HuH-7 (cell line): ENCODE measurements at regions not wholly inside any gene's neighbourhood (a gene's known extent, or its start where the extent isn't known, plus 50 kb on each side); places are given as distances from the start of the nearest gene placed in this dataset.
"Not testable (repeated sequence)": the region's sequence is repeated elsewhere in the genome, so short reads cannot be mapped to it uniquely, and the experiment has no call there.

ENCODE experiments used
- DNase-seq: peaks from one replicate; pipeline ENCODE4 v3.0.0; 2011; ENCODE audit warnings: low spot score

DNA sequence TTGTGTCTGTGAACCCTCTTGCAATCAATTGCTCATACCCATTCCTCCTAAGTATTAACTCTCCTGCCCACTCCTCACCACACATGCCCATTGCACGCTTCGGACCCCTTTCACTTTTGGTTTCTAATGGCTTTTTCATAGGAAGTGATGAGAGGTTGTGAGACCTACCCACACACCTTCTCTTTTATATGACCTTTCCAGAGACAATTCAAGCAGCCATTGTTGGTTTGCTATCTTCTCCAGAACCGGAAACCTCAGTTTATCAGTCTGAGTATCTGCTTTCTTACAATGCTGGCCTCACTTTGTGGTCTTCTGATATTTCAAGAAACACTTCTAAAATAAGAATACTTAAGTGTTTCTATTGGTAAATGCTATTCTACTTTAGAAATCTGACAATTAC is 1550.8 kb upstream of the SLC10A2 start:
- no peak for DNase-seq

DNA sequence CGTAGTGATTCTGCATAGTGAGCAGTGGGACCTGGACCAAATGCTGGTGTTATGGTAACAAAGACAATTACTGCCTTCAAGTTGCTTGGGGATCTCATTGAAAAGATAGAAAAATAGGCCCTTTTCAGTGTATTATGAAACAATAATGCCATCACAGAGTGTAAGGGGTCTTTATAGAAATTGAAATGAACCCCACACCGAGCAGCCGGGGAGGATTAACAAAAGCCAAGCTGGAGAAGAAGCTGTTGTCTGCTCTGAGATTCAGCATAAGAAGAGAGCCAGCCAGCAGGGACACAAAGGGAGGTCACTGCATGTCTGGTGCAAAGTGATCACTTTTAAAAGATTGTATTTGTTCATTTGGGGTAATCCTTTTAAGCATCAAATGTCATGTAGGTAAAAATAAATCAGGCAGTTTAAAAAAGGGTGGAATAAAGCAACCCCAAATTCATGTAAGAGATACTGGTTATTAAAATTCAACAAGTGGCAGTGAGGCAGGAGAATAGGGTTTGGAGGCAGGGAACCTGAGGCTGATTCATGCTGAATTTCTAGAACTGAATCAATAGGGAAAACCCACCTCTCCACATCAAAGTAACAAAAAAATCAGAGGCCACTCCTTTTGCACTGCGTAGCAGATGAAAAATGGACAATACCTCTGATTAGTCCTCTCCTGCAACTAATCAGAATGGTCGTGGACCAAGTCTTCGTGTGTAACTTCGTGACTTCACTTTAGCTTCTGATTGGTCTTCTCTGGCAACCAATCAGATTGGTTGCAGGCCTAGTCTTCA is 1548.3 kb upstream of the SLC10A2 start:
- no peak for DNase-seq

DNA sequence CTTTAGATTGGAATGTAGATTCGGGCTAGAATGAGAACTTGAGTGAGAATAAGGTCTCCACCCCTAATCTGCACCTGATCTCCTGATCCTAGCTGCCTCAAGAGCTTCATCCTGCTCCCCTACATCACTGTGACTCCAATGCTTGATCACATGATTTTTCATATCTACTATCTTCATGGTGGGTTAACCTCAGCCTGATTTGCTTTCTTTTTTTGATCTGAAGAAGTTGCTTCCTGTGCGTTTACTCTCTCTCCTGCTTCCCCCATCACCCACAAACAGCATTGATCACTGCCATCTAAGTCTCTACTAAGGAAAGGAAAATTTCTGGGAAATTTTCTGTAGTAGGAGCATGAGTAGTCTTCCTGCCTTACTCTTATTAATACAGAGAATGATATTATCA is 1542.1 kb upstream of the SLC10A2 start:
- DNase-seq = no peak

DNA sequence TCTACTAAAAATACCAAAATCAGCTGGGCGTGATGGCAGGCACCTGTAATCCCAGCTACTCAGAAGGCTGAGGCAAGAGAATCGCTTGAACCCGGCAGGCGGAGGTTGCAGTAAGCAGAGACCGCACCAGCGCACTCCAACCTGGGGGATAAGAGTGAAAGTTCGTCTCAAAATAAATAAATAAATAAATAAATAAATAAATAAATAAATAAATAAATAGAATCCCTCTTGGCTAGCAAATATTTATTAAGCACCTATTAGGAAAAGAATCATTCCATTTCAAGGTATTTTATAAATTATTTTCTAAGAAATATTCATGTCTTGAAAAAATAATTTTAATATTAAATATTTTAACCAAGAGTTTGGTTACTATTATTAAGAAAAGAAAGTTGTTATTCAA is 1539.2 kb upstream of the SLC10A2 start:
- DNase-seq = not testable (repeated sequence)

DNA sequence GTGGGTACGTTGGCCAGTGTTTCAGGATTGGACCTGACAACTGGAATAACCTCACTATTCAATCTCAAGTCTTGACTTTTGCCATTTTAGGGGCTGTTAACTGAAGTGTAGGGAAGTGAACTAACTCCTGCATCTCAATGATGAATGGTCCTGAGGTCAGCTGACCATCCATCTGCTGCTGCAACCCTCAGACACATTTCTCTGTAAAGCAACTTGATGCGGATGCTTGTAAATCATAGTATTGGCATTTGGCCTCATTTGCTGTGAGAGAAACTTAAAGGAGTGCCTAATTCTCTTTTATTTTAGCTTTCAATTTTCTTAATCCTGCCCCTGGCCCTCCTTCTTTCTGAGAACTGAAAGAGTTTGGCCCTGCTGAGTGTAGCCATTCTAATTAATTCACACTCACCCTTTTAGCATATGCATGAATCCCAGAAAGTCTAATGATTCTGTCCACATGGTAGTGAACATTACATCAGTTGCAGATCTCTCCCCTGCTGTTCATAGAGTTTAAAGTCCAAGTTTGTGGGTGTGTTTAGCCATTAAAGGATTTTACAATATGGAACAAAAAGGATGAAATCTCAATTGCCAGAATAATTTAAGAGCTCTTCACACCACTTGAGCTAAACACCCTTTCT is 1531.4 kb upstream of the SLC10A2 start:
- no peak for DNase-seq

GRCh38 chr13:104595511-104595910 is 1529.3 kb upstream of the SLC10A2 start:
- DNase-seq = no peak

DNA sequence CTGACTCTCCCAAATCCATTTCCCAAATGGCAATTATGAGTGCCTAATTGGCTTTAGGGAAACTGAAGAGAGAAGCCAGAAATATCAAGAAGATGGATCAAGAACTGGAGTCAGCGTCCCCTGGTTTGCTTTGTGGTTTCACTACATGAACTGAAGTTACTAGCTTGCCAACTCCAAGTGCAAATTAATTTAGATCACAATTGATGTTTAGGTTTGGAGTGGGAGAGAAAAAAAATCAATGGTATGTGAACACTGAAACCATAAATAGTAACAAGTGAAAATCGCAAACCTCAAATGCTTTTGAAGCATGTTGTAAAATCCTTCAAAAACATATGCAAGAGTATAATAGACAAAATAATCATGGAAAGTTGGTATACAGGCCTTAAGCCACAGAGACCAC is 1528.6 kb upstream of the SLC10A2 start:
- DNase-seq = no peak

DNA sequence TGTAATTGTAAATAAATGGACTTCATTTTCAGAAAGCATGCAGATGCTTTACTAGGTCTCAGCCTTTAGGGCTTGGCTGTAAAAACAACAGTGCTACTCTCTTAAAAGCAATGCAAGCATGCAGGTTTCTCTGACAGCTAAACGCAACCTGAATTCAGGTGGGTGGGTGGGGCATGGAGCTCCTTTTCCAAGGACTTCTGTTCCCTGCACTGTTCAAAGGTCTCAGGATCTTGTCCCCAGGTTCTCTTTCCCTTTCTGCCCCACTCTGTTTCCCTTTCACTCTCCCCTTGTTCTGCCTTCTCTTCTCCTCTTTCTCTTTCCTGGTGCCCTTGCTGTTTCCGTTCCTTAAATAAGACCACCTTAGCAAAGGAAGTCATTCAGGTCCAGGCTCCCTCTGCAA is 1527.5 kb upstream of the SLC10A2 start:
- DNase-seq = no peak

DNA sequence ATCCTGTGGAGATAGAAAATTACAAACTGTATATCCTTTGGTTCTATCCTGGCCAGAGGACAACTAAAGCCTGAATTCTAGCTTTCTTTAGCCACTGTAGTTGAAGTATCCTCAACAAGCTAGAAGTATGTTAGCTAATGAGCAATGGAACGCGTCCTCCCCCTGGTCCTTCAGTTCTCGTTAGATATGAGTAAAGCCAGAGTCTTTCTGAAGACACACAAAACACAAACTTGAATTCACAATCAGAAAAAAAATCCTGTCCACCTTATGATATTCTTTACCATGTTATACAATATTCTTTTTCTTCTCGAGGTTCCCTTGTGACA is 1527.0 kb upstream of the SLC10A2 start:
- DNase-seq = no peak

DNA sequence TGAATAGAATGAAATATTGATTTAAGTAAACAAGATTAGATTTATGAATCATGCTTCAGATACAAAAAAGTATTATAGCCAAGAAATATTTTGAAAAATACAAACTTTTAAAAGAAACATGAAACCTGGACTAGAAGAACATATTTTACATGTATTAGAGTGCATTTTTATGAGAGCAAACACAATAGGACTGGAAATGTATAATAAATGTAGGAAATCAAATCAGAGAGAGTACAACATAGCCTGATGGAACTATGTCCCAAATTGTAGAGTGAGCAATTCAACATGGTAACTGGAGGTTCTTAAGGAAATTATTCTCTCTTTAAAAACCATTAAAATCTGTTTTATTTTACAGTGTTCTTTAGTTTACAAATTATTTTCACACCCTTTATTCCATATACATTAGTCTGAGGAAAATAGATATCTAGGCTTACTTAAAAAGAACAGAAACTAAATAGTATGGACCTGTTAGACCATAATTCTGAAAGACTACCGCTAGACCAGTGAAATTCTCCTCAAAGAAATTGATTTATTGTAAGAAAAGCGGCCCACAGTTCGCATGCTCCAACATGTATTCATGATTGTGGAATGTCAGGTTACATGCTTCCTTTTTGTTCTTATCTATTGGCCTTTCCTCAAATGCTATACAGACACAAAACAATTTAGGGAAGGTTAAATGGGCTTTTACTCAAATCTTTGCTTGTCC is 1526.5 kb upstream of the SLC10A2 start:
- no peak for DNase-seq

DNA sequence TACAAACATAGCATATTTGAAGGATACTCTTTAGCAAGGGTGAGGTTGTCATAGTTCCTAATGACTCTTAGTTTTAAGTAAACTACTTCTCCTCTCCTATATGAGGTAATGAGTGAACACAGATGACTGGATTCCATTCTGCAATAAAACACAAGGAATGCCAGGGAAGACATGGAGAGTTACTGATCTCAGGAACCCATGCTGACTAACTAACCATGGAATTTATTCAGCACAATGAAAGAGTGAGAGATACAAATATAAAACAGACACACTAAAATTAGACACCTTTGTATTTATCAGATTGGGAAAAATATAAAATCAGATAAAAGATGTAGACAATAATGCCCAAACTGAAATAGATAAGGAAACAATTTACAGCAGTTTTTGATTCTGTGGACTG is 1525.9 kb upstream of the SLC10A2 start:
- DNase-seq = no peak

- DNase-seq = no peak
Measured at GRCh38 chr13:104586051-104586746, 1520.0 kb upstream of the SLC10A2 start.

DNA sequence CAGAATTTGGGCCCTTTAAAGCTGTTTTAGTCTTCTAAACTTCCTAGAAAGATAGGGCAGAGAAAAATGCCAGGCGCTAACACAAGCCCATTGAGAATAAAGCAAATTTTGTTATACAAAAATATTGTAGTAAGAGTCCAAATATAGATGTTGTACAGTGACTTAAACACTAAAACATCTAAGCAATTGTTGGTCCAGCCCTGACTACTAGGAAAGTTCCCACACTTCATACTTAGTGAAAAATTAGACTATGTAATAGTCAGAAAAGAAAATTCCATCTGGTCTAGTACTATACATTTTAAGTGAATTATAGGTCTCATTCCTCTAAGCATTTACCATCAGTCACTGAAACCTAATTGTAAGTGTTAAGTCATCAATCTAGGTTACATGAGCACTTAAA is 1518.3 kb upstream of the SLC10A2 start:
- no peak for DNase-seq

DNA sequence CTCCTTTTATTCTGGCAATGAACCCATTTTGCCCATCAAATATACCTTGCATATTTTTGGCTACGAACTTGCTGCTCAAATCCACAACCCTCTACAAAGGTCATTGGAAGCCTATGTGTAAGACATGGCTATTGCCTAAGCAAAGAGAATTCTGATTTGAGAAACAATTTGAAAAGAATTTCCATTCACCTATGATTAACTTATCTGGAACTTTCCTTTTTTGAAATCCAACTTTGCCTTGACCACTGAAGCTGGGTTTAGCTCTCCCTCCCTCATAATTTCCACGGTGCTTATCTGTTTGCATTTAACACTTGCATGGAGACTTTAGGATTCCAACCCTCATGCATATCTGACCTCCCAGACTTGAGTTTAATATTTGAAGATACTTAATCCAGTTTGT is 1514.7 kb upstream of the SLC10A2 start:
- no peak for DNase-seq

DNA sequence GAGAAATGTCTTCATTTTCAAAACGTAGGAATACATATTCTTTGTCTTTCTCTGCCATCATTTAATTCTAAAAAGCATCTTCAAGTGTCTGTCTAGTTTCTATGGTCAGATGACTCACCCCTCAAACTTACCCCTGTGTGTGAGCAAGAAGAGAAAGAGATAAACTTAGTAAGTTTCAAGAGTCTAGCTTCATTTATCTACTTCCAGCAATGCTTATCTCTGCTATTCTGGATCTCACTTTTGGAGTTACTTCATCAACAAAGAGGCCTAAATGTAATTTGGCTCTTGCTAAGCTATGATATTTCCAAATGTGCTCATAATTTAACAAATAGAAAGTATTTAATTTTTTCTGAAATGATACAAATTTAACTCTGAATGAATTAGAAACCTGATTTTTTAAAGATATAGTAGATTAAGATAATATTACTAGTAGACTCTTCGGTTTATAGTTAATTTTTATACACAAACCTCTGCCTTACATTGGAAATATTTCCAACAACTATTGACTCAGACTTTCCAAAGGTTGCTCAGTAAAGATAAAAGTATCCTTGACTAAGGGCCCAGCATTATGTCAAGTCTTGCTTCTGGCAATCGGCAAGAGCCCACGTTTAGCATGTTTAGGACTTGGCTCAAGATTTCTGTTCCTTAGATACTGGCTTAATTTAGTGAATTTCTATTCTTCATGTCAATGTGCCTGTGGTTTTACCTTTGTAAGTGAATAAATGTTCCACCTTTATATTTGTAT is 1511.0 kb upstream of the SLC10A2 start:
- no peak for DNase-seq

GRCh38 chr13:104571893-104572229 is 1505.6 kb upstream of the SLC10A2 start:
- DNase-seq = no peak

- peak; percentile 2 for DNase-seq
Measured at GRCh38 chr13:104571161-104571892, 1505.1 kb upstream of the SLC10A2 start.

- DNase-seq = no peak
Measured at GRCh38 chr13:104567114-104567513, 1500.9 kb upstream of the SLC10A2 start.

DNA sequence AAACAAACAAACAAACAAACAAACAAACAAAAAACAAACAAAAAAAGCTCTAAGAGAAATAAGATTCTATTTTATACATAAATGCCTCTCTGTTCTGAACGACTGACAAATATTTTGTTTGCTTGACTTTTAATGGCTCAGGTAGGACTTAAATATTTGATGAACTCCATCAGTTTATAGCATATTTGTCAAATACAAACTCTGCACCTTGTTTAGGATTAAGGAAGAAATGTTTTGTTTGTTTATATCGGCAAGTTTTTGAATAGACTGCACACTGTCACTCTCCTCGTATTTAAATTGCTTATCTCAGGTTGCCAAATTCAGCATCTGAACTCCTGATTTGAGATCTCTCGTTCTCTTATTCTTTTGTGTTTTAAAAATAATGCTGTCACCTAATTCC is 1499.7 kb upstream of the SLC10A2 start:
- no peak for DNase-seq

- no peak for DNase-seq
Measured at GRCh38 chr13:104553896-104554295, 1487.7 kb upstream of the SLC10A2 start.

DNA sequence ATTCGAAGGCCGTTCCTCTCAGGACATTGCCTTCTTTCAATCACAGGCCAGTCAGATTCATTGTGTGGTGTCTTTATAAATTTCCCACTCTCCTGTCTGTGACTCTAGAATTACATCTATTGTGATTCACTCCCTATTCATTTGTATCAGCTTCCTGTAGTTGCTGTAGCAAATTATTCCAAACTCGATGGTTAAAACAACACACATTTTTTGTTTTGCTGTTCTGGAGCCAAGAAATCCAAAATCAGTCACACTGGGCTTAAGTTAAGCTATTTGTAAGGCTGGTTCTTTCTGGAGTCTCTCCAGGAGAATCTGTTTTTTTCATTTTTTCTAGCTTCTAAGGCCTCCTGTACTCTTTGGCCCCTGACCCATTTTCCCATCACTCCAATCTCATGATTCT is 1487.0 kb upstream of the SLC10A2 start:
- no peak for DNase-seq

GRCh38 chr13:104534847-104535246 is 1468.6 kb upstream of the SLC10A2 start:
- peak; percentile 6 for DNase-seq
